ENCODE measurements at regions not wholly inside any gene's neighbourhood (a gene's known extent, or its start where the extent isn't known, plus 50 kb on each side); places are given as distances from the start of the nearest gene placed in this dataset.
"Not testable (repeated sequence)": the region's sequence is repeated elsewhere in the genome, so short reads cannot be mapped to it uniquely, and the experiment has no call there.

- no peak for DNase-seq
Measured at GRCh38 chr2:125371867-125372266, 1284.1 kb upstream of the GYPC start.

GRCh38 chr2:125373293-125373692 lies 1282.7 kb upstream of the GYPC start:
- no peak for DNase-seq

GRCh38 chr2:125386074-125386473 lies 1269.9 kb upstream of the GYPC start:
- no peak for DNase-seq

GRCh38 chr2:125397535-125398251 lies 1258.3 kb upstream of the GYPC start:
- no peak for DNase-seq

GRCh38 chr2:125398738-125399524 lies 1257.0 kb upstream of the GYPC start:
- no peak for DNase-seq

- no peak for DNase-seq
Measured at GRCh38 chr2:125405816-125406215, 1250.1 kb upstream of the GYPC start.

- no peak for DNase-seq
Measured at GRCh38 chr2:125408874-125409538, 1247.0 kb upstream of the GYPC start.

- no peak for DNase-seq
Measured at GRCh38 chr2:125418483-125418882, 1237.5 kb upstream of the GYPC start.

GRCh38 chr2:125422198-125422770 lies 1233.7 kb upstream of the GYPC start:
- not testable (repeated sequence) for DNase-seq

- no peak for DNase-seq
Measured at GRCh38 chr2:125424266-125424785, 1231.6 kb upstream of the GYPC start.

- DNase-seq = no peak
Measured at GRCh38 chr2:125427721-125428315, 1228.1 kb upstream of the GYPC start.

- DNase-seq = no peak
Measured at GRCh38 chr2:125444106-125444505, 1211.9 kb upstream of the GYPC start.

- no peak for DNase-seq
Measured at GRCh38 chr2:125445495-125445894, 1210.5 kb upstream of the GYPC start.

GRCh38 chr2:125450092-125450491 lies 1205.9 kb upstream of the GYPC start:
- DNase-seq = no peak

- DNase-seq = no peak
Measured at GRCh38 chr2:125455110-125455509, 1200.8 kb upstream of the GYPC start.

GRCh38 chr2:125456693-125457363 lies 1199.1 kb upstream of the GYPC start:
- no peak for DNase-seq

- no peak for DNase-seq
Measured at GRCh38 chr2:125471963-125472362, 1184.0 kb upstream of the GYPC start.

- DNase-seq = no peak
Measured at GRCh38 chr2:125479143-125479636, 1176.8 kb upstream of the GYPC start.

- no peak for DNase-seq
Measured at GRCh38 chr2:125490308-125490707, 1165.7 kb upstream of the GYPC start.

- DNase-seq = no peak
Measured at GRCh38 chr2:125491663-125492062, 1164.3 kb upstream of the GYPC start.

GRCh38 chr2:125512313-125512712 lies 1143.6 kb upstream of the GYPC start:
- no peak for DNase-seq

- DNase-seq = no peak
Measured at GRCh38 chr2:125516496-125517109, 1139.4 kb upstream of the GYPC start.

Data from stimulated activated CD4-positive, alpha-beta T cell treated with anti-CD3 and anti-CD28 coated beads, Interleukin-12 subunit alpha, Interleukin-12 subunit beta, amount 100 ng/mL, for 4 hours (primary cell).